DND-41 (cell line): ENCODE measurements at regions not wholly inside any gene's neighbourhood (a gene's known extent, or its start where the extent isn't known, plus 50 kb on each side); places are given as distances from the start of the nearest gene placed in this dataset.

Experiments used
- ATAC-seq: fragments of 200-7000 bp; cut with Tn5 transposase; 3 replicates; pipeline ENCODE4 v1.9.1; 2021; ENCODE audit warnings: low read depth; ENCODE audit not compliant: insufficient read depth
- DNase-seq: peaks from one replicate; pipeline ENCODE4 v3.0.0-alpha.2; 2020
- H2AFZ ChIP-seq: 2 replicates; pipeline ENCODE4 v1.6.0; 2012; ENCODE audit warnings: low read depth, low read length
- H3K27ac ChIP-seq: 2 replicates; pipeline ENCODE4 v1.5.1; 2012; ENCODE audit warnings: low read length, inconsistent platforms
- H3K27me3 ChIP-seq: fragments of 200-600 bp; sonication (generic); 2 replicates; pipeline ENCODE4 v1.6.0; 2012; ENCODE audit warnings: low read length, mild to moderate bottlenecking, inconsistent platforms; ENCODE audit not compliant: insufficient read depth, poor library complexity
- H3K36me3 ChIP-seq: 2 replicates; pipeline ENCODE4 v1.5.1; 2012; ENCODE audit warnings: low read length, inconsistent platforms; ENCODE audit not compliant: insufficient read depth
- H3K4me1 ChIP-seq: 2 replicates; pipeline ENCODE4 v1.5.1; 2012; ENCODE audit warnings: mild to moderate bottlenecking, low read length; ENCODE audit not compliant: insufficient read depth
- H3K4me2 ChIP-seq: 2 replicates; pipeline ENCODE4 v1.6.0; 2012; ENCODE audit warnings: mild to moderate bottlenecking, moderate library complexity, low read length, inconsistent platforms; ENCODE audit not compliant: insufficient read depth
- H3K4me3 ChIP-seq, 2 experiments: fragments of 200-600 bp in 1 of 2; shearing (Covaris generic) in 1 of 2; 2 replicates each; pipeline ENCODE4 v1.5.1; 2012 to 2016; ENCODE audit warnings: inconsistent platforms in 2 of 2, low read length in 2 of 2, mild to moderate bottlenecking in 2 of 2, low read depth in 1 of 2, moderate library complexity in 1 of 2
- H3K79me2 ChIP-seq: 2 replicates; pipeline ENCODE4 v1.6.0; 2012; ENCODE audit warnings: low read length, inconsistent platforms; ENCODE audit not compliant: insufficient read depth
- H3K9ac ChIP-seq: 2 replicates; pipeline ENCODE4 v1.6.0; 2012; ENCODE audit warnings: low read depth, mild to moderate bottlenecking, inconsistent platforms, low read length, moderate library complexity
- H3K9me3 ChIP-seq: 2 replicates; pipeline ENCODE4 v1.5.1; 2012; ENCODE audit warnings: low read length, moderate library complexity, mild to moderate bottlenecking, inconsistent platforms; ENCODE audit not compliant: insufficient read depth, severe bottlenecking
- H4K20me1 ChIP-seq: 2 replicates; pipeline ENCODE4 v1.6.0; 2012; ENCODE audit warnings: low read length; ENCODE audit not compliant: insufficient read depth
- EZH2 ChIP-seq: IDR thresholded peaks from 3 replicates; pipeline ENCODE4 v1.6.1; 2012; ENCODE audit warnings: borderline replicate concordance, low read depth, mild to moderate bottlenecking, moderate library complexity, low read length, inconsistent platforms; ENCODE audit not compliant: severe bottlenecking
- TF ChIP-seq, protein P1 (sequence below): IDR thresholded peaks from 2 replicates; pipeline ENCODE4 v1.5.1; 2012; ENCODE audit warnings: borderline replicate concordance, low read length, moderate library complexity, mild to moderate bottlenecking; ENCODE audit not compliant: poor library complexity, severe bottlenecking; ENCODE audit errors: extremely low read depth

DNA sequence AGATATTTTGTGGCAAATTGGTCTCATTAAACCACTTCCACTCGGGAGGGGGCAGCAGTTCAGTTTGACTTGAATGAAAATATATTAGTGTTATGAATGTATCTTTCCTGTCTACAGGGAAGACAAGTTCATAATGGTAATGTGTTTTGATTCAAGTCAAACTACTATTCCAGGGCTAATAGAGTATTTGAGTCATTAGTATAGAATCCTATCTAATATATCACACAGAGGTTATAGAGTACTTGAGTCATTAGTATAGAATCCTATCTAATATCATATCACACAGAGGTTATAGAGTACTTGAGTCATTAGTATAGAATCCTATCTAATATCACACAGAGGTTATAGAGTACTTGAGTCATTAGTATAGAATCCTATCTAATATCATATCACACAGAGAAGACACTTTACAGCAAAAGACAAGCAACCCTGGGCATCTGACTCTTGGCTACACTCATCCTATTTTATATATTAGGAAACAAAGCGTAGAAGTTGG lies 199.7 kb upstream of the MAGI2 start:
- H3K4me1 ChIP-seq = no peaks in the 10 kb centered on the region
- no peak for ATAC-seq
- H3K79me2 ChIP-seq = no peaks in the 10 kb centered on the region
- H2AFZ ChIP-seq = no peak overlapping the region
- no peaks in the 10 kb centered on the region for H3K36me3 ChIP-seq
- H3K27ac ChIP-seq = no peak overlapping the region
- no peak overlapping the region for H3K4me2 ChIP-seq
- H4K20me1 ChIP-seq = no peaks in the 10 kb centered on the region
- TF ChIP-seq EZH2 = no peak
- TF ChIP-seq, protein P1, sequence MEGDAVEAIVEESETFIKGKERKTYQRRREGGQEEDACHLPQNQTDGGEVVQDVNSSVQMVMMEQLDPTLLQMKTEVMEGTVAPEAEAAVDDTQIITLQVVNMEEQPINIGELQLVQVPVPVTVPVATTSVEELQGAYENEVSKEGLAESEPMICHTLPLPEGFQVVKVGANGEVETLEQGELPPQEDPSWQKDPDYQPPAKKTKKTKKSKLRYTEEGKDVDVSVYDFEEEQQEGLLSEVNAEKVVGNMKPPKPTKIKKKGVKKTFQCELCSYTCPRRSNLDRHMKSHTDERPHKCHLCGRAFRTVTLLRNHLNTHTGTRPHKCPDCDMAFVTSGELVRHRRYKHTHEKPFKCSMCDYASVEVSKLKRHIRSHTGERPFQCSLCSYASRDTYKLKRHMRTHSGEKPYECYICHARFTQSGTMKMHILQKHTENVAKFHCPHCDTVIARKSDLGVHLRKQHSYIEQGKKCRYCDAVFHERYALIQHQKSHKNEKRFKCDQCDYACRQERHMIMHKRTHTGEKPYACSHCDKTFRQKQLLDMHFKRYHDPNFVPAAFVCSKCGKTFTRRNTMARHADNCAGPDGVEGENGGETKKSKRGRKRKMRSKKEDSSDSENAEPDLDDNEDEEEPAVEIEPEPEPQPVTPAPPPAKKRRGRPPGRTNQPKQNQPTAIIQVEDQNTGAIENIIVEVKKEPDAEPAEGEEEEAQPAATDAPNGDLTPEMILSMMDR = no peak
- no peak overlapping the region for H3K9ac ChIP-seq
- no peaks in the 10 kb centered on the region for H3K9me3 ChIP-seq
- no peak for DNase-seq
- no peak overlapping the region for H3K4me3 ChIP-seq
- no peaks in the 10 kb centered on the region for H3K27me3 ChIP-seq

DNA sequence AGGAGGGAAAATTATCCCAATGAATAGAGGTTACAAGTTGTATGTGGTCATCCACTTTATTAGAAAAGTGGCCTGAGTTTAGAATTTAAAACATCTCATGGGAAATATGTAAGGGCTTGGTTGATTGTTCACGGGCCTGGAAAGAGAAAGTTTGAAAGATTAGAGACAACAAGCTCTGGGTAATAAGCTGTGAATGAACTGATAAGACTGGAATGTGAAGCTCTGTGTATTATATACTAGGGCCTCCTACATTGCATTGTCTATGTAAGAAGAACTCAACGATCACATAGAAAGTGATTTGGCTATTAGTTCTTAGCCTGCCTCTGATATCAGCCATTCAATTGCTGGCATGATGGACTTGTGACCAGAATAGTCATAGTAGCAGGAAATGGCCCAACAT lies 199.2 kb upstream of the MAGI2 start:
- no peak for DNase-seq
- H3K4me1 ChIP-seq = no peaks in the 10 kb centered on the region
- no peaks in the 10 kb centered on the region for H3K9me3 ChIP-seq
- TF ChIP-seq, protein P1 = no peak
- no peak for TF ChIP-seq EZH2
- H3K27me3 ChIP-seq = no peaks in the 10 kb centered on the region
- H2AFZ ChIP-seq = no peak overlapping the region
- no peaks in the 10 kb centered on the region for H3K36me3 ChIP-seq
- H3K27ac ChIP-seq = no peak overlapping the region
- ATAC-seq = no peak
- H3K4me2 ChIP-seq = no peak overlapping the region
- H4K20me1 ChIP-seq = no peaks in the 10 kb centered on the region
- H3K79me2 ChIP-seq = no peaks in the 10 kb centered on the region
- no peak overlapping the region for H3K4me3 ChIP-seq
- H3K9ac ChIP-seq = no peak overlapping the region

DNA sequence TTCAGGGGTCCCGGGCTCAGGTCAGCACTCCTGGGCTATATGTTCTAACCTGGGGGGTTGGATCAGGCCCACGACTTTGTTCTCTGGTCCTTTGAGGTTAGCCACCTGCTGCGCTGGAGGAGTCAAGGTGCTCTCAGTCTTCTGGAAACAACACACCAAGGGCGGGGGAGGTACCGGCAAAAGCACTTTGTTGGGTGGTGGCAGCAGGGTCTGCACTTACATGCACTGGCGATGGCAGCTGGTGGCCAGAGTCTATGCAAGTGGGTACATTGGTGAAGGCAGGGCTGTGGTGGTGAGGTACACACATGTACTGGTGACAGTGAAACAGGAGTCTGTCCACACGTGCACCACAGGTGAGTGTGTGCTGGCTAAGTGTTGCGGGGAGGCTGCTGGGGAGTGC lies 194.2 kb upstream of the MAGI2 start:
- no peak overlapping the region for H3K9ac ChIP-seq
- H3K27ac ChIP-seq = no peak overlapping the region
- no peaks in the 10 kb centered on the region for H4K20me1 ChIP-seq
- no peaks in the 10 kb centered on the region for H3K4me1 ChIP-seq
- H2AFZ ChIP-seq = no peak overlapping the region
- no peak overlapping the region for H3K4me3 ChIP-seq
- H3K27me3 ChIP-seq = no peaks in the 10 kb centered on the region
- TF ChIP-seq, protein P1 = no peak
- no peak for TF ChIP-seq EZH2
- no peaks in the 10 kb centered on the region for H3K36me3 ChIP-seq
- ATAC-seq (no peak), DNase-seq (no peak)
- no peaks in the 10 kb centered on the region for H3K79me2 ChIP-seq
- H3K4me2 ChIP-seq = no peak overlapping the region
- no peaks in the 10 kb centered on the region for H3K9me3 ChIP-seq

DNA sequence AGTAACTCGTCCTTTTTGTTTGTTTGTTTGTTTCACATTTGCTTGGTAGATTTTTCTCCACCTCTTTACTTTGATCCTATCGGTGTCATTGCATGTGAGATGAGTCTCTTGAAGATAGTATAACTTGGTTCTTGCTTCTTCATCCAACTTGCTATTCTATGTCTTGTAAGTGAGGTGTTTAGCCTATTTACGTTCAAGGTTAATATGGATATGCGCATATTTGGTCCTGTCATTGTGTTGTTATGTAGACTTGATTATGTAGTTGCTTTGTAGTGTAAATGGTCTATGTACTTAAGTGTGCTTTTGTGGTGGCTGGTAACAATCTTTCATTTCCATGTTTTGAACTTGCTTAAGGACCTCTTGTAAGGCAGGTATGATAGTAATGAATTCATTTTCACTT lies 192.8 kb upstream of the MAGI2 start:
- no peaks in the 10 kb centered on the region for H4K20me1 ChIP-seq
- H3K4me3 ChIP-seq = no peak overlapping the region
- H3K9ac ChIP-seq = no peak overlapping the region
- no peak overlapping the region for H3K27ac ChIP-seq
- DNase-seq = no peak
- H3K36me3 ChIP-seq = no peaks in the 10 kb centered on the region
- H3K79me2 ChIP-seq = no peaks in the 10 kb centered on the region
- H3K9me3 ChIP-seq = no peaks in the 10 kb centered on the region
- no peak overlapping the region for H2AFZ ChIP-seq
- no peak overlapping the region for H3K4me2 ChIP-seq
- H3K4me1 ChIP-seq = no peaks in the 10 kb centered on the region
- no peaks in the 10 kb centered on the region for H3K27me3 ChIP-seq
- no peak for TF ChIP-seq EZH2
- TF ChIP-seq, protein P1 = no peak
- no peak for ATAC-seq
